OCI-LY3 (cell line): ENCODE measurements at regions not wholly inside any gene's neighbourhood (a gene's known extent, or its start where the extent isn't known, plus 50 kb on each side); places are given as distances from the start of the nearest gene placed in this dataset.

ENCODE experiments used
- H2AFZ ChIP-seq: fragments of 200-600, 300-600 bp; shearing (Covaris generic); 2 replicates; pipeline ENCODE4 v1.6.0; 2014; ENCODE audit warnings: antibody characterized with exemption, low read depth, low read length
- H3K27ac ChIP-seq: fragments of 200-600, 300-600 bp; sonication (generic); 2 replicates; pipeline ENCODE4 v1.5.1; 2014; ENCODE audit warnings: mild to moderate bottlenecking, low read length, moderate library complexity, mixed read lengths
- H3K27me3 ChIP-seq: fragments of 200-600, 300-600 bp; sonication (generic); 2 replicates; pipeline ENCODE4 v1.6.1; 2014; ENCODE audit warnings: low read depth, low read length, mixed read lengths
- H3K36me3 ChIP-seq: fragments of 200-600, 300-600 bp; sonication (generic); replicated peaks from 2 replicates; pipeline ENCODE3; 2014; ENCODE audit warnings: low read depth, low read length, mixed read lengths
- H3K4me1 ChIP-seq: fragments of 300-600, 200-600 bp; sonication (generic); 2 replicates; pipeline ENCODE4 v1.6.1; 2014; ENCODE audit warnings: low read length, mixed read lengths
- H3K4me2 ChIP-seq: fragments of 200-600, 300-600 bp; sonication (generic); 2 replicates; pipeline ENCODE4 v1.6.1; 2014; ENCODE audit warnings: low read length, mixed read lengths
- H3K4me3 ChIP-seq: fragments of 300-600, 200-600 bp; sonication (generic); 2 replicates; pipeline ENCODE4 v1.5.1; 2014; ENCODE audit warnings: antibody characterized with exemption, mild to moderate bottlenecking, low read length, moderate library complexity
- H3K79me2 ChIP-seq: fragments of 300-600, 200-600 bp; shearing (Covaris generic); 2 replicates; pipeline ENCODE4 v1.6.1; 2014; ENCODE audit warnings: mild to moderate bottlenecking, low read length, mixed read lengths
- H3K9ac ChIP-seq: fragments of 300-600, 200-600 bp; shearing (Covaris generic); 2 replicates; pipeline ENCODE4 v1.6.0; 2014; ENCODE audit warnings: mild to moderate bottlenecking, low read length, moderate library complexity
- H3K9me3 ChIP-seq: fragments of 200-600, 300-600 bp; shearing (Covaris generic); 2 replicates; pipeline ENCODE4 v1.6.1; 2014; ENCODE audit warnings: low read length, mixed read lengths; ENCODE audit not compliant: insufficient read depth
- H4K20me1 ChIP-seq: fragments of 200-600, 300-600 bp; sonication (generic); 2 replicates; pipeline ENCODE4 v1.6.1; 2016; ENCODE audit warnings: low read length, mixed read lengths; ENCODE audit not compliant: insufficient read depth
- CTCF ChIP-seq: fragments of 200-600, 300-600 bp; sonication (generic); IDR thresholded peaks from 2 replicates; pipeline ENCODE4 v1.5.1; 2014; ENCODE audit warnings: antibody characterized with exemption, low read length, low read depth
- EZH2phosphoT487 ChIP-seq: fragments of 200-600 bp; shearing (Covaris generic); IDR thresholded peaks from 2 replicates; pipeline ENCODE4 v1.6.1; 2018; ENCODE audit warnings: antibody characterized with exemption, mixed run types, low read depth

DNA sequence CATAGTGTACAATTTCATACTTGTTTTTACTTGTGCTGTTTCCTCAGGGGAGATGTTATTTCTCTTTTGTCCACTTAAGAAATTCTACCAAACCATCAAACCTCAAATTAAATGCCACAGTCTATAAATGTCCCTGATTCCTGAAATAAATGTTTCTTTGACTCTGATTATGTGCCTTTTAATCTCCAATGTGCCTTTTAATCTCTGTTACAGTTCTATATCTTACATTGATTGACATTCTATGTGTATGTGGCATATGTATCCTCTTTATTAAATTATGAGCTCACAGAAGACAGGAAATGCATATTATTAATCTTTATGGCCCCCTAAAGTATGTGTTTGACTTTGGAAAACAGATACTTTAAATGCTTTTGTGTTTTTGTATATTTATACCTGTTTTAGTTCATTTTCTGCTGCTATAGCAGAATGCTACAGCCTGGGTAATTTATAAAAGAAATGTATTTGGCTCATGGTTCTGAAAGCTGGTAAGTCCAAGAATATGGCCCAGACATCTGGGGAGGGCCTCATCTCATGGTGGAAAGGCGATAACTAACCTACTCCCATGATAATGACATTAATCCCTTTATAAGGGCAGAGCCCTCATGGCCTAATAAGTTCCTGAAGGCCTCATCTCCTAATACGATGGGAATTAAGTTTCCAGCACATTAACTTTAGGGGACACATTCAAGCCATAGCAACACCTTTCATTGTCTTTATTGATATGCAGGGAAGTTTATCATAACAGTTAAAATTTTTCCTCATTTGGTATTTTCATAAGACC is 403.9 kb downstream of the LIG4 start:
- H3K4me2 ChIP-seq, result no peak overlapping the region
- no peaks in the 10 kb centered on the region for H3K36me3 ChIP-seq
- no peaks in the 10 kb centered on the region for H3K4me1 ChIP-seq
- H3K27me3 ChIP-seq, result no peaks in the 10 kb centered on the region
- H4K20me1 ChIP-seq, result no peaks in the 10 kb centered on the region
- no peak overlapping the region for H2AFZ ChIP-seq
- no peak overlapping the region for H3K4me3 ChIP-seq
- no peaks in the 10 kb centered on the region for H3K79me2 ChIP-seq
- no peak overlapping the region for H3K9ac ChIP-seq
- H3K27ac ChIP-seq, result no peak overlapping the region
- no peaks in the 10 kb centered on the region for H3K9me3 ChIP-seq
- no peak for TF ChIP-seq EZH2phosphoT487
- no peak for TF ChIP-seq CTCF

DNA sequence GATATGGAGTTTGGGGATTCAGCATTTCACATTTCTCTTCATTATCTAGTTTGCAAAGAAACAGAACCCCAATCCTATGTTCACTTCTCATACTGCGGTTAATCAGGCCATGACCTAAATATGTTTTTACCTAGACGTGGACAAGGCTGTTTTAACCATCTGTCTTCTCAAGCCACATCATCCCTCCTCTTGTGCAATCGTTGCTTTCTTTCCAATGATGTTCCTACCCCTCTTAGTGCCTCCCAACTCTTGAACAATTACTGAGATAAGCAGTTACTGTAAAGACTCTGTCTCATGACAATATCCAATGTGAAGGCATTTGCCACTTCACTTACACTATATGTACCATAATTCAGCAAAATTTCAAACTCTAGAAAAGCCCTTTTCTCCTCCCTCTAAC is 406.2 kb downstream of the LIG4 start:
- no peak overlapping the region for H3K4me3 ChIP-seq
- TF ChIP-seq CTCF, result no peak
- no peak for TF ChIP-seq EZH2phosphoT487
- no peaks in the 10 kb centered on the region for H3K36me3 ChIP-seq
- no peak overlapping the region for H3K27ac ChIP-seq
- H3K9me3 ChIP-seq, result no peaks in the 10 kb centered on the region
- no peak overlapping the region for H3K4me2 ChIP-seq
- peaks cover 3% of the 10 kb centered on the region; the same call in 1 of the 2 replicates for H3K4me1 ChIP-seq
- H3K79me2 ChIP-seq, result no peaks in the 10 kb centered on the region
- H3K9ac ChIP-seq, result no peak overlapping the region
- no peak overlapping the region for H2AFZ ChIP-seq
- no peaks in the 10 kb centered on the region for H3K27me3 ChIP-seq
- no peaks in the 10 kb centered on the region for H4K20me1 ChIP-seq

- H3K9ac ChIP-seq, result no peak overlapping the region
- TF ChIP-seq CTCF (no peak), EZH2phosphoT487 (no peak)
- no peak overlapping the region for H3K4me2 ChIP-seq
- H3K79me2 ChIP-seq, result no peaks in the 10 kb centered on the region
- H3K27me3 ChIP-seq, result no peaks in the 10 kb centered on the region
- H4K20me1 ChIP-seq, result no peaks in the 10 kb centered on the region
- no peak overlapping the region for H3K27ac ChIP-seq
- H3K4me3 ChIP-seq, result no peak overlapping the region
- H3K4me1 ChIP-seq, result peaks cover 10% of the 10 kb centered on the region
- H3K36me3 ChIP-seq, result no peaks in the 10 kb centered on the region
- H3K9me3 ChIP-seq, result no peaks in the 10 kb centered on the region
- H2AFZ ChIP-seq, result no peak overlapping the region
Measured at GRCh38 chr13:107808389-107808788, 406.9 kb downstream of the LIG4 start.

- H3K79me2 ChIP-seq, result no peaks in the 10 kb centered on the region
- no peak overlapping the region for H3K4me3 ChIP-seq
- H4K20me1 ChIP-seq, result no peaks in the 10 kb centered on the region
- no peaks in the 10 kb centered on the region for H3K36me3 ChIP-seq
- no peaks in the 10 kb centered on the region for H3K9me3 ChIP-seq
- no peak overlapping the region for H3K9ac ChIP-seq
- no peak overlapping the region for H2AFZ ChIP-seq
- H3K27me3 ChIP-seq, result no peaks in the 10 kb centered on the region
- H3K4me2 ChIP-seq, result no peak overlapping the region
- TF ChIP-seq CTCF (no peak), EZH2phosphoT487 (no peak)
- no peak overlapping the region for H3K27ac ChIP-seq
- H3K4me1 ChIP-seq, result peaks cover 10% of the 10 kb centered on the region
Measured at GRCh38 chr13:107807306-107808073, 407.8 kb downstream of the LIG4 start.
